IMR-90 (cell line): ENCODE measurements at regions not wholly inside any gene's neighbourhood (a gene's known extent, or its start where the extent isn't known, plus 50 kb on each side); places are given as distances from the start of the nearest gene placed in this dataset.

Source experiments
- ATAC-seq: fragments of 200-7000 bp; cut with Tn5 transposase; 2 replicates; pipeline ENCODE4 v1.9.1; 2020; ENCODE audit warnings: low read depth, mild to moderate bottlenecking, moderate library complexity
- BruUV-seq: library from RNA; stranded (reverse); fragments of 400-500 nt; replicated peaks from 2 replicates; lab custom pipeline; 2021; lab: Mats Ljungman, UMichigan
- CTCF ChIA-PET: fragments of 300-600 bp; formaldehyde crosslinking; extraction: SDS; loops from one replicate; lab custom pipeline; 2021; ENCODE audit warnings: antibody characterized with exemption; lab: Yijun Ruan, JAX
- POLR2A ChIA-PET: fragments of 300-600 bp; sonication (Branson Sonifier 250); formaldehyde crosslinking; loops from one replicate; lab custom pipeline; 2022; ENCODE audit warnings: antibody characterized with exemption; ENCODE audit not compliant: unreplicated experiment; lab: Charles Lee
- DNase-seq: peaks from one replicate; pipeline ENCODE4 v3.0.0; 2013
- H2AFZ ChIP-seq: replicated peaks from 2 replicates; pipeline ENCODE3; 2013; ENCODE audit warnings: low read length, mild to moderate bottlenecking; ENCODE audit not compliant: poor library complexity
- H2AK5ac ChIP-seq: 2 replicates; pipeline ENCODE4 v1.6.1; 2013; ENCODE audit warnings: low read depth, low read length, inconsistent platforms
- H2AK9ac ChIP-seq: replicated peaks from 2 replicates; pipeline ENCODE3; 2013; ENCODE audit warnings: mild to moderate bottlenecking, low read depth, low read length, moderate library complexity; ENCODE audit not compliant: poor library complexity
- H2BK120ac ChIP-seq: 2 replicates; pipeline ENCODE4 v1.6.1; 2013; ENCODE audit warnings: low read depth, low read length, inconsistent platforms
- H2BK15ac ChIP-seq: 3 replicates; pipeline ENCODE4 v1.6.1; 2013; ENCODE audit warnings: low read depth, low read length, inconsistent platforms
- H2BK20ac ChIP-seq: 2 replicates; pipeline ENCODE4 v1.6.1; 2013; ENCODE audit warnings: low read depth, mild to moderate bottlenecking, inconsistent platforms, low read length, moderate library complexity
- H2BK5ac ChIP-seq: 2 replicates; pipeline ENCODE4 v1.6.1; 2013; ENCODE audit warnings: mild to moderate bottlenecking, low read depth, low read length, inconsistent platforms; ENCODE audit not compliant: poor library complexity, severe bottlenecking
- H3K14ac ChIP-seq: replicated peaks from 2 replicates; pipeline ENCODE4 v1.6.1; 2013; ENCODE audit warnings: low read depth, low read length, inconsistent platforms
- H3K18ac ChIP-seq: 2 replicates; pipeline ENCODE4 v1.6.1; 2013; ENCODE audit warnings: low read depth, low read length, control low read depth
- H3K23ac ChIP-seq: 2 replicates; pipeline ENCODE4 v1.6.1; 2013; ENCODE audit warnings: low read depth, low read length, inconsistent platforms
- H3K27ac ChIP-seq: 2 replicates; pipeline ENCODE4 v1.5.1; 2013; ENCODE audit warnings: mild to moderate bottlenecking, control low read depth, low read length; ENCODE audit not compliant: insufficient read depth
- H3K27me3 ChIP-seq: 2 replicates; pipeline ENCODE4 v1.6.1; 2013; ENCODE audit warnings: low read length; ENCODE audit not compliant: control insufficient read depth, insufficient read depth
- H3K36me3 ChIP-seq: 2 replicates; pipeline ENCODE4 v1.6.1; 2013; ENCODE audit warnings: low read length, mixed read lengths; ENCODE audit not compliant: control insufficient read depth, insufficient read depth
- H3K4ac ChIP-seq: 2 replicates; pipeline ENCODE4 v1.6.1; 2013; ENCODE audit warnings: low read depth, low read length, inconsistent platforms
- H3K4me1 ChIP-seq: 2 replicates; pipeline ENCODE4 v1.6.1; 2013; ENCODE audit warnings: low read length, mixed read lengths; ENCODE audit not compliant: control insufficient read depth, insufficient read depth
- H3K4me2 ChIP-seq: 2 replicates; pipeline ENCODE4 v1.6.1; 2013; ENCODE audit warnings: low read depth, mild to moderate bottlenecking, control low read depth, low read length, moderate library complexity
- H3K4me3 ChIP-seq: 2 replicates; pipeline ENCODE4 v1.5.1; 2013; ENCODE audit warnings: low read depth, mild to moderate bottlenecking, control low read depth, low read length, moderate library complexity; ENCODE audit not compliant: insufficient read depth
- H3K56ac ChIP-seq: 2 replicates; pipeline ENCODE4 v1.6.1; 2013; ENCODE audit warnings: low read length, inconsistent platforms; ENCODE audit not compliant: insufficient read depth; ENCODE audit errors: extremely low read depth
- H3K79me1 ChIP-seq, 2 experiments: 2 replicates each; pipeline ENCODE4 v1.6.1; 2013; ENCODE audit warnings: low read length in 2 of 2, inconsistent platforms in 1 of 2, low read depth in 1 of 2
- H3K9ac ChIP-seq: 2 replicates; pipeline ENCODE4 v1.6.1; 2013; ENCODE audit warnings: low read depth, low read length, control low read depth
- H3K9me1 ChIP-seq: 2 replicates; pipeline ENCODE4 v1.6.1; 2013; ENCODE audit warnings: low read length, inconsistent platforms; ENCODE audit not compliant: insufficient read depth
- H3K9me3 ChIP-seq: 2 replicates; pipeline ENCODE4 v1.6.1; 2013; ENCODE audit warnings: low read length; ENCODE audit not compliant: control insufficient read depth, insufficient read depth
- H4K20me1 ChIP-seq: 2 replicates; pipeline ENCODE4 v1.6.1; 2013; ENCODE audit warnings: low read length, inconsistent platforms; ENCODE audit not compliant: insufficient read depth
- H4K5ac ChIP-seq: 2 replicates; pipeline ENCODE4 v1.6.1; 2013; ENCODE audit warnings: mild to moderate bottlenecking, low read depth, low read length, control low read depth
- H4K8ac ChIP-seq, 2 experiments: 2 replicates each; pipeline ENCODE4 v1.6.1; 2013; ENCODE audit warnings: low read depth in 2 of 2, low read length in 2 of 2, control low read depth in 1 of 2, inconsistent platforms in 1 of 2
- H4K91ac ChIP-seq: 2 replicates; pipeline ENCODE4 v1.6.1; 2013; ENCODE audit warnings: low read depth, low read length, inconsistent platforms; ENCODE audit not compliant: insufficient read depth
- MAFK ChIP-seq: IDR thresholded peaks from 2 replicates; pipeline ENCODE4 v1.6.1; 2012; ENCODE audit warnings: low read depth, low read length, improper control_type of control experiment
- RFX5 ChIP-seq: IDR thresholded peaks from 2 replicates; pipeline ENCODE4 v1.8.0; 2012; ENCODE audit warnings: low read depth, mild to moderate bottlenecking, low read length, moderate library complexity
- WGBS, 2 experiments: methylation state at CpG; one replicate each; pipeline versions ENCODE4 v1.1.5 to v1.1.7; 2013; ENCODE audit warnings: missing lambda C conversion rate in 2 of 2; ENCODE audit not compliant: insufficient read length in 1 of 2; ENCODE audit errors: extremely low coverage in 2 of 2; 5-methylcytosine and 5-hydroxymethylcytosine counted together
- dilution Hi-C: fragments of 300-500 bp; cut with HindIII; formaldehyde crosslinking; loops from one replicate; pipeline ENCODE4 v1.14.3; 2018; ENCODE audit warnings: low sequenced_read_pairs; ENCODE audit not compliant: unreplicated experiment
- in situ Hi-C: fragments of 300-500 bp; cut with MboI; formaldehyde crosslinking; loops from 3 replicates; pipeline ENCODE4 v1.14.3; 2019; ENCODE audit warnings: low sequenced_read_pairs, inconsistent platforms, mixed read lengths
- intact Hi-C: fragments of 100-400 bp; cut with micrococcal nuclease; formaldehyde crosslinking; loops from 2 replicates; pipeline ENCODE4 v1.10.0; 2022

DNA sequence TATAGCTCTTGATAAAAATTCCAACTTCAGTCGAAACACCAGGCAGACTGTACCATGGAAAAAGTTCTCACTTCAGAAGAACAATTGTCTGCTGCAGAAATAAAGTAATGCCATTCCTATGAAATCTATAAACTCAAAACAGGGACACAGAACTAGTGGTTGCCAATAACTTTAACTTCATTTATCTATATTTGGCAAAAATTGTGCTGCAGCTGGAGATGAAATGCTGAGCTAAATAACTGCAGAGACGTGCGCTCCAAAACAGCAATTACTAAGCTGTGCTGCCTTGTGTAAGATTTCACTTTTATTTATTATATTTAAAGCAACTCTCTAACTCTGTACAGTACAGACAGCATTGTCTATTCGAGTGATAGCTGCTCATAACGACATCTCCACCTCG is 540.1 kb upstream of the ID2 start:
- in situ Hi-C loops: no loop called here
- Histone ChIP-seq H2BK20ac (no peak overlapping the region), H4K91ac (no peak overlapping the region), H2AFZ (no peak overlapping the region), H2AK9ac (no peak overlapping the region), H3K9ac (no peak overlapping the region), H3K4me3 (no peak overlapping the region), H2BK120ac (no peak overlapping the region), H3K27me3 (no peaks in the 10 kb centered on the region), H2BK5ac (no peak overlapping the region), H4K5ac (no peak overlapping the region), H3K14ac (no peak overlapping the region), H3K27ac (no peak overlapping the region), H3K9me3 (no peaks in the 10 kb centered on the region), H3K9me1 (peaks cover 7% of the 10 kb centered on the region), H4K20me1 (no peaks in the 10 kb centered on the region), H3K36me3 (no peaks in the 10 kb centered on the region), H3K4me2 (no peak overlapping the region), H4K8ac (no peak overlapping the region), H3K23ac (no peak overlapping the region), H3K56ac (no peak overlapping the region), H3K4ac (no peak overlapping the region), H2AK5ac (no peak overlapping the region), H3K4me1 (peaks cover 11% of the 10 kb centered on the region), H3K18ac (no peak overlapping the region), H3K79me1 (no peaks in the 10 kb centered on the region), H2BK15ac (no peak overlapping the region)
- intact Hi-C loops: loop anchor here (10.0 kb wide), 1 partner anchor 163 kb away; no protein-coding TSS in a partner anchor
- ATAC-seq (no peak), DNase-seq (no peak)
- dilution Hi-C loops: no loop called here
- no CpG with 5 or more reads among the region's 6 CpGs for WGBS, 2 experiments
- TF ChIP-seq MAFK (no peak), RFX5 (no peak)
- no TSS peak for BruUV-seq
- ChIA-PET CTCF (interaction anchor here (0.7 kb wide), 1 partner anchor 8 kb away, joined by 3 read pairs; no protein-coding TSS in a partner anchor), POLR2A (no interaction called here)
